GM21786 (cell line): ENCODE measurements at regions not wholly inside any gene's neighbourhood (a gene's known extent, or its start where the extent isn't known, plus 50 kb on each side); places are given as distances from the start of the nearest gene placed in this dataset.
"Not testable (repeated sequence)": the region's sequence is repeated elsewhere in the genome, so short reads cannot be mapped to it uniquely, and the experiment has no call there.

ENCODE experiments used
- ATAC-seq: cut with Tn5 transposase; IDR thresholded peaks from one replicate; pipeline ENCODE4 v1.9.1; 2021; ENCODE audit not compliant: unreplicated experiment

DNA sequence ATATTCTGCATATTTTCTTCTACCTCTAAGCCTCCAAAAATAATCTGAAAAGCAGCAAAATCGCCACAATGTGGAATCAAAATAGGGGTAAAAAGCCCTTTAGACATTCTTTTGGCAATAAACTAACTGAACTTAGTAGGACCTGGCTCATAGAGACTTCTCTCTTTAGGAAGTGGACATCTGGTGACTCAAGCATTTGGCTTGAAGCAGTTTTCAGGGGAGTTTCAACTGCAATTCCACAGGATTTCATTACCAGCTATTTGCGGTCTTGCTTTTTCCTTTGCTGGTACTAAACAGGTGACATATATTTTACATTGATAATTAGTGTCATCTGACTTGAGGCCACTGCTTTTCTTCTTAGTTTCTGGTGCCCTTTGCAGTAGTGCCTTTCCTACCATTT lies 173.2 kb upstream of the FBN2 start:
- ATAC-seq = no peak

GRCh38 chr5:128714551-128714950 lies 176.5 kb upstream of the FBN2 start:
- no peak for ATAC-seq

- no peak for ATAC-seq
These were observed 184.5 kb upstream of the FBN2 start for GRCh38 chr5:128722551-128722950.

GRCh38 chr5:128730021-128730420 lies 192.0 kb upstream of the FBN2 start:
- ATAC-seq = not testable (repeated sequence)

DNA sequence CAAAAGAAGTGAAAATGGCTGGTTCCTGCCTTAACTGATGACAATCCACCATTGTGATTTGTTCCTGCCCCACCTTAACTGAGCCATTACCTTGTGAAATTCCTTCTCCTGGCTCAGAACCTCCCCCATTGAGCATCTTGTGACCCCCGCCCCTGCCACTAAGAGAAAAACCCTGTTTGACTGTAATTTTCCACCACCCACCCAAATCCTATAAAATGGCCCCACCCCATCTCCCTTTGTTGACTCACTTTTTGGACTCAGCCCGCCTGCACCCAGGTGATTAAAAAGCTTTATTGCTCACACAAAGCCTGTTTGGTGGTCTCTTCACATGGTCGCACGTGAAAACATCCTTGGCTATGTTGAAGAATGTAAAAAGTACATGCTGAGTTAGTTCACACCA lies 197.6 kb upstream of the FBN2 start:
- ATAC-seq = not testable (repeated sequence)

DNA sequence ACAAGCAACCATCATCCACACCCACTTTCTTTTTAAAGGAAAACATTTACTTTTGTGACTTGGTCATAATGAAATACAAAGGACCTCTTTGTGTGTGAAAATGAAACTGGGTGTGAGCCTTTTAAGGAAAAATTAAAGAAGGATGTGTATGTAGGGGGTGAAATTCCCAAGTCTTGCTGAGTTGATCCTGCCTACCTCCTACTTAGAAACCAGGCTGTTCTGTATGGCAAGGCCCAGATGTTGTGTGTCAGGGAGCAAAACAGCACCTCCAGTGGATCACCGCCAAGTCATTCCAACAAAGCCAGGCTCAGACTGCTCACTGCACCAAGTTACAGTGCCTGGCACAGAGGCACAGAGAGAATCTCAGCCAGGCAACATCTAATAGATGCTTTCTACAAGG lies 198.5 kb upstream of the FBN2 start:
- no peak for ATAC-seq

DNA sequence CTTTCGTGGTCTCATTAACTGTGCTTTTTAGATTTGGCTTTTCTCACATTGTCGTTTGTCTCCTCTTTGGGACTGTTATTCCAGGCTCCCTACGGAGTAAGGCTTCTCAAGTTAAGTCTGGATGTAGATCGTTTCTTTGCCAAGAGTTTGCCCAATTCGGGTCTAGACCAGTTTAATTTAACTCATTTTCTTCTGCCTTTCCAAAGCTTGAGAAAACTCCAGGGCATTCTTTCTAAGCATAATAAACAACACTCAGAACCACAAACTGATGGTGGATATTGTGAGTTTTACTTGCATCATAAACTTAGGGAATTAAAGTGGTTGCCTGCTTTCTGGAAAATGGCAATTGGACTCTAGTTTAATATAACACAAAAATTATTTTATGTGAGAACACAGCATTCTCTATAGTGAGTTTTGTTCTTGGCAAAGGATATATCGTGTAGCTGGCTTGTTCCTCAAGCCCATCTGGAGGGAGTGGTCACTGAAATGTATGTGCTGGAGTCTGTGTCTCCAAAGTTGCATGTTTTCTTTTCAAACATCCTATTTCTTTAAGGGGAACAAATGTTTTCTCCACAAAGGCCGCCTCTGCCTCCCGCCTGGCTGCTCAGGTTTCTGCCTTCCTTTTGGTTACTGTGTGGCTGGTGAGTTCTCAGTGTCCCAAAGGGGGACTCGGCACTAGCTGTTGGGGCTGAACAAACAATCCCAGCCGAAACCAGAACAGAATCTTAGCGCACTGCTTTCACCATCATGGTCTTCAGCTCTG lies 211.3 kb upstream of the FBN2 start:
- ATAC-seq = no peak

GRCh38 chr5:128750155-128750554 lies 212.1 kb upstream of the FBN2 start:
- ATAC-seq = no peak

GRCh38 chr5:128757196-128757959 lies 207.9 kb upstream of the SLC27A6 start:
- no peak for ATAC-seq

DNA sequence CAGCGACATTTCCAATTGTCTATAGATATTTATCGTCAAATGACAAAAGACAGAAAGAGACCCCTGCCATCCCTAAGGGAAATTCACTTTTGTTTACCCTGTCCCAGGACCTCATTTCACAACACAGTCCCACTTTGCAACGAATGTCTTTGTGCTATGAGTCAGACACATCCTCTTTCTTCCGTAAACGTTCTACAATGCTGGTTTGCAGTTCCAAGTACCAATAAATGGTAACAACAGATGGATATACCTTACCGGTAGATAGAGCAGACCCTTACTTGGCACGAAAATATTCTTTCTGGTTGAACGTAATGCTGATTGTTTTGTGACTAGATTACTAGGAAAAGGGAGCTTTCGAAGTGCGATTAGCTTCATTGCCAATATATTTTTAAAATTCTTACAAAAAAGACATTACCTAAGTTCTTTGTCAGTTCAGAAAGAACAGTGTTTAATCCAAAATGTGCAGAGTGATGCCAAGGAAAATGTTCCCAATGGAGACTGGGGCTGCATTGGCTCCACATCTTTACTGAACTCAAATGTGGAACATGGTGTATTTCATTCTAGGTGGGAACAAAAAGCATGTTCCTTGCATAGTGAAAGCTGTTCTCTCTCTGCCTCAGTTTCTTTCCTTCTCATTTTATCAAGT lies 202.5 kb upstream of the SLC27A6 start:
- no peak for ATAC-seq

DNA sequence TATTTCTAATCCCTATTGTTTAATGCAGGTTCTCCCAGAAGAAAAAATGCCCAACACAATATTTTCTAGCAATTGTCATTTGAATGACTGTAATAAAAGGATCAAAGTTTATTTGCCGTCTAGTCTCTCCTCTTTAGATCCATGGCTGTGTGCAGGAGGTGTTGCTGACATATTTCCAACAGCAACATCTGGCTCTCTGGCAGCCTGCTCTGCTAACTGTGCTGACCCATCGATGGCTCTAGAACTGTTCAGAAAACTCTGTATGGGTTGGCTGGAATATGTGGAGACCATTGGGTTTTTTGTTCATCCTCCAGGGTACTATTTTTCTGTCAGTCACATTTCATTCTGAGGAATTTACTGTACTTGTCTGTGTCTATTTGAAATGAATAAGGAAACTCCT lies 202.0 kb upstream of the SLC27A6 start:
- no peak for ATAC-seq

GRCh38 chr5:128764601-128765310 lies 200.5 kb upstream of the SLC27A6 start:
- ATAC-seq = no peak

GRCh38 chr5:128765448-128766061 lies 199.7 kb upstream of the SLC27A6 start:
- no peak for ATAC-seq

DNA sequence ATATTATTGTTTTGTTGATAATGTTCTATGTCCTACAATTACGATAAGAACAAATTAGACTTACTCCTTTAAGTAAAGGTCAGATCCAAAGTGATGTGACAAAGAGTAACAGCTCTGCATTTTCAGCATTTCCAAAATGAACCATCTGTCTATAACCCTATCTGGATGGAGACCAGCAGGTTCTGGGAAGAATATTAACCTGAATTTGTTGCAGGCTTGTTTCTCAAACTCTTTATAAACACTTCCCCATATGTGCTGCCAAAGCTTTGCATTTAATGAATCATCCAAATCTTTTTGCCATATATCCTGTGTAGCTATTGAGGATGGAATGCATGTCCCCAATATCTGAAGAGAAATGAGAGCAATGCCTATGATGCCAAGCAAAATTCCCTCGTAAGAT lies 198.9 kb upstream of the SLC27A6 start:
- ATAC-seq = no peak

DNA sequence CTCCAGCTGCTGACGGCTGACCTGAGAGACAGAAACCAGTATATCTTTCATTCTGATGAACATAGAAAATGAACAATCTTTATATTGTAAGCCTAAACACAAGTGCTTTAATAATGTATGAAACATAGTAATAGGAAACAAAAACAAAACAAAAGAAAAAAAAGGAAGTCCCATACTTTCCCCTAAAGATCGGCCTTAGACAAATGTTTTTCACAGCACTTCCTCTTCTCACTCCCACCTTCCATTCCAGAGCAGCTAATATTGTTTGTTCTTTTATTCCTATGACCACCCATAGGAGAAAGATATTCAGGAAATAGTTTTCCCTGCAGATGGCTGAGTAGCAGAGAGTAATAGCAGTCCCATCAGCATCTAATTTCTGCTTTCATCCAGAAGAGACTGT lies 194.4 kb upstream of the SLC27A6 start:
- no peak for ATAC-seq

DNA sequence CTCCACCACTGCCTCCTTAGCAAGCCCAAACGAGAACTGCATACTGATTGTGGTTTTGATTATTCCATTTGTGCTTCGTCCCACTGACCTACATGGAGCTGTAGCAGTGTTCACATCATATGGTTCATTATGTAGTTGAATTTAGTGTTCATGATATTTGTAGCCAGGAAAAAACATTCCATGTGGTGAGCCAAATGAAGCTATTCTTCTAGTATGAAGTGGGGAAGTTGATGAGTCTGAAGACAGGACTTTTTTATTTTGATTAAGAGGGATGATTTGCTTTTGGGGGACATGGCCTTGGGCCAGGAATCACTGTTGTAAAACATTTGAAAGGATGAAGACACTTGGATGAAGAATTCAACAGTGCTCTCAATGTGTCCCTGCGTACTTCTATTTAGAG lies 192.9 kb upstream of the SLC27A6 start:
- no peak for ATAC-seq

DNA sequence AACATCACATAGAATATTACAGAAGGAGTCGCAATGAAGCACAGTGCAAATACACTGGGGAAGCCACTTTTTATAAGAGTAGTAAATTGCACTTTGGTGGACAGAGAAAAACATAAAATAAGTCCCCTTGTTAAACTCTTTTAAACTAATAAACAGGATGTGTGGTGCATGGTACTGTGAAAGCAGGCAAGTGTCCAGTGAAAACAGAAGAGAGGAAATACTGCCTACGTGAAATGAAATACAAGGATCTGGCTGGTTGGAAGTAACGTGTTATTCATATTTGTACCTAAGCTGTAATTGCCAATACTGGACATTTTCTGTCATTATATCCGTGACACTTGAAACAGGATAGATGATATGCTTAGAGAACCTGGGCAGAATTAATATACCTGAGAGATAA lies 191.9 kb upstream of the SLC27A6 start:
- no peak for ATAC-seq

DNA sequence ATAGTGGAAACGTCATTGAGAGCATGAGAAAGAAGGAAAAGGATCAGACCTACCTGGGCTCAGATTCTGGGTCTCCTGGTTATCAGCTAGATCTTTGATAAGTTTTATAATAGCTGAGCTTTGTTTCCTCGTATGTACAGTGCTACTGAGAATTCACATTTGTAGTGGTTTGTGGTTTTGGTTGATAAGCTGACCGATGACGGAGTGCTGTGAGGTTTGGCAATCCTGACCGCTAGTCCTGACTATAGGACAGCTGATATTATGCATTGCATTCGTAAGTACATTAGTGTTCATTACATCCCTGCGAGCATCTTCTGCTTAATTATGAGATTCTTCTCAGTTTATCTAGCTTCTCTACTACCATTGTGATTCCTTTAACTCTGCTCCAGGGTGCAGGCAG lies 190.7 kb upstream of the SLC27A6 start:
- ATAC-seq = peak; percentile 43

DNA sequence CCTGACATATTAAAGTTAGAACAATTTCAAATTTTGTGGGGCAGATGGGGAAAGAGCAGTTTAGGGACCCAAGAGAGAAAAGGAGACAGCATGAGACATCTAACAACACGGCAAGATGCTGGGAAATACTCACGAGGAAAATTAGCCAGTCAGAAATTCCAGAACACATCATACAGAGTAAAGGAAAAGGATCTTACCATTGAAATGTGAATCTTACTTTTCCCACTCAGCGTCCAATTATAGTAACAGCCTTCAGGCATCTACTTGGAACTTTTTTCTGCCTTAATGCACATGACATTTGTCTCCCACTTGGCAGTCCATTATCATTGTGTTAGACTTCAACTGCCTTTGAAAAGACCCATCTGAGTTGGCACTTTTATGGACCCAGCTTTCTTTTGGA lies 189.7 kb upstream of the SLC27A6 start:
- ATAC-seq = no peak

- ATAC-seq = peak; percentile 95
These were observed 188.2 kb upstream of the SLC27A6 start for GRCh38 chr5:128777052-128777451.

DNA sequence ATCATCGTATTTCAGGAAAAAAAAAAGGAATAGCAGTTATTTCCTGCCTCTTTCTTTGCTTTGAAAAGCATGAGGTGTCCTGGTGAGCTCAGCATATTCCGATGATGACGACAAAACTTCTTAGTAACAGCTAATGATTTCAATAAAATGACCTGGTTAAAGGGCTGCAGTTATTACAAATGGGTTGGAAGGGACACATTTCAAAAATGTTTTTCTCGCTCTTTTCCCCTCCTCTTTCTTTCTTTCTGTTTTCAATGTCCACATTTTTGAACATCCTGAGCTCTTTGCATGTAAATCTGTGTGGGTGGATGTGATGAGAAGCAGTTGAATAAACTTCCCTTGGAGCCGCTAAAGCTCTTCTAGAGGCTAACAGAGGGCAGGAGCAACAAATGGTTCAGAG lies 186.8 kb upstream of the SLC27A6 start:
- no peak for ATAC-seq
